SK-N-SH treated with all-trans-retinoic acid at 6 μM for 48 hours (cell line): ENCODE measurements at regions not wholly inside any gene's neighbourhood (a gene's known extent, or its start where the extent isn't known, plus 50 kb on each side); places are given as distances from the start of the nearest gene placed in this dataset.

Experiments
- ARNTL ChIP-seq: fragments of 450-650 bp; formaldehyde crosslinking; IDR thresholded peaks from 2 replicates; pipeline ENCODE4 v1.5.0; 2020; ENCODE audit warnings: low read depth, mild to moderate bottlenecking, moderate library complexity, borderline replicate concordance
- ZFP30 ChIP-seq: fragments of 450-650 bp; formaldehyde crosslinking; IDR thresholded peaks from 2 replicates; pipeline ENCODE4 v1.5.0; 2022; ENCODE audit warnings: mild to moderate bottlenecking, moderate library complexity
- ZNF8 ChIP-seq: fragments of 450-650 bp; formaldehyde crosslinking; IDR thresholded peaks from 2 replicates; pipeline ENCODE4 v1.5.0; 2020; ENCODE audit warnings: mild to moderate bottlenecking, moderate library complexity
- TF ChIP-seq, protein P1 (sequence below): fragments of 250-450 bp; sonication (Bioruptor Pico); IDR thresholded peaks from 2 replicates; pipeline ENCODE4 v1.5.1; 2020; ENCODE audit warnings: low read depth, mild to moderate bottlenecking, moderate library complexity
- TF ChIP-seq, protein P2 (sequence below): fragments of 250-450 bp; sonication (Bioruptor Pico); IDR thresholded peaks from 2 replicates; pipeline ENCODE4 v1.8.0; 2020; ENCODE audit warnings: mild to moderate bottlenecking, moderate library complexity, borderline replicate concordance

GRCh38 chr9:108483676-108484075, 372.1 kb downstream of the ACTL7B start:
- TF ChIP-seq ARNTL: no peak
- no peak for TF ChIP-seq ZNF8 (CRISPR knock-in tag)
- TF ChIP-seq, protein P1, sequence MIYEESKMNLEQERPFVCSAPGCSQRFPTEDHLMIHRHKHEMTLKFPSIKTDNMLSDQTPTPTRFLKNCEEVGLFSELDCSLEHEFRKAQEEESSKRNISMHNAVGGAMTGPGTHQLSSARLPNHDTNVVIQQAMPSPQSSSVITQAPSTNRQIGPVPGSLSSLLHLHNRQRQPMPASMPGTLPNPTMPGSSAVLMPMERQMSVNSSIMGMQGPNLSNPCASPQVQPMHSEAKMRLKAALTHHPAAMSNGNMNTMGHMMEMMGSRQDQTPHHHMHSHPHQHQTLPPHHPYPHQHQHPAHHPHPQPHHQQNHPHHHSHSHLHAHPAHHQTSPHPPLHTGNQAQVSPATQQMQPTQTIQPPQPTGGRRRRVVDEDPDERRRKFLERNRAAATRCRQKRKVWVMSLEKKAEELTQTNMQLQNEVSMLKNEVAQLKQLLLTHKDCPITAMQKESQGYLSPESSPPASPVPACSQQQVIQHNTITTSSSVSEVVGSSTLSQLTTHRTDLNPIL (CRISPR knock-in tag): no peak
- TF ChIP-seq, protein P2, sequence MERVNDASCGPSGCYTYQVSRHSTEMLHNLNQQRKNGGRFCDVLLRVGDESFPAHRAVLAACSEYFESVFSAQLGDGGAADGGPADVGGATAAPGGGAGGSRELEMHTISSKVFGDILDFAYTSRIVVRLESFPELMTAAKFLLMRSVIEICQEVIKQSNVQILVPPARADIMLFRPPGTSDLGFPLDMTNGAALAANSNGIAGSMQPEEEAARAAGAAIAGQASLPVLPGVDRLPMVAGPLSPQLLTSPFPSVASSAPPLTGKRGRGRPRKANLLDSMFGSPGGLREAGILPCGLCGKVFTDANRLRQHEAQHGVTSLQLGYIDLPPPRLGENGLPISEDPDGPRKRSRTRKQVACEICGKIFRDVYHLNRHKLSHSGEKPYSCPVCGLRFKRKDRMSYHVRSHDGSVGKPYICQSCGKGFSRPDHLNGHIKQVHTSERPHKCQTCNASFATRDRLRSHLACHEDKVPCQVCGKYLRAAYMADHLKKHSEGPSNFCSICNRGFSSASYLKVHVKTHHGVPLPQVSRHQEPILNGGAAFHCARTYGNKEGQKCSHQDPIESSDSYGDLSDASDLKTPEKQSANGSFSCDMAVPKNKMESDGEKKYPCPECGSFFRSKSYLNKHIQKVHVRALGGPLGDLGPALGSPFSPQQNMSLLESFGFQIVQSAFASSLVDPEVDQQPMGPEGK (CRISPR knock-in tag): no peak
- TF ChIP-seq ZFP30 (CRISPR knock-in tag): no peak
